HL-60/S4 (cell line): ENCODE measurements at regions not wholly inside any gene's neighbourhood (a gene's known extent, or its start where the extent isn't known, plus 50 kb on each side); places are given as distances from the start of the nearest gene placed in this dataset.

ENCODE experiments used
- in situ Hi-C: fragments of 300-500 bp; cut with MboI; formaldehyde crosslinking; loops from 2 replicates; pipeline ENCODE4 v1.14.3; 2022; ENCODE audit warnings: low sequenced_read_pairs

DNA sequence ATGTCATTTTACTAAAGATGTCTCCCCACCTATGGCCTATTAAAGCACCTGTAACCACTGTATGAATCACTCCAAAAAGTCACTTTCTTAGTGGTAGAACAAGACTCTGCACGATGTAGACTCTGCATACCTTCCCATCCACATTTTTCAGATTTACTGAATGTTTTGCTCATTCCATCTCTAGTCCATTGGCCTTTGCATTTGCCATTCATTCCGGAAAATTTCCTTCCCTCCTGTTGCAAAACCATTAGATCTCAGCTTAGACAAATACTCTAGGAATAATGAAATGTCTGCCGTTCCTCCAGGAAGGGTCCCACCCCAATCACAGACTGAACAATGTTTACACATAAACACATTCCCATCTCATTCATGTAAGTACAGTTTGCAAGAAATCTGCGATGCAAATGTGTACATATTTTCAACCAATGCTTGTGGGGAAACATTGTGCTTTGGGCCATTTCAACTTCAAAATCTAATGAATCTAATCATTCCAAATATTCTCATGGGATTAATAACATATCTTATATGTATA, 146.3 kb upstream of the XYLT1 start:
- in situ Hi-C loops = no loop called here

DNA sequence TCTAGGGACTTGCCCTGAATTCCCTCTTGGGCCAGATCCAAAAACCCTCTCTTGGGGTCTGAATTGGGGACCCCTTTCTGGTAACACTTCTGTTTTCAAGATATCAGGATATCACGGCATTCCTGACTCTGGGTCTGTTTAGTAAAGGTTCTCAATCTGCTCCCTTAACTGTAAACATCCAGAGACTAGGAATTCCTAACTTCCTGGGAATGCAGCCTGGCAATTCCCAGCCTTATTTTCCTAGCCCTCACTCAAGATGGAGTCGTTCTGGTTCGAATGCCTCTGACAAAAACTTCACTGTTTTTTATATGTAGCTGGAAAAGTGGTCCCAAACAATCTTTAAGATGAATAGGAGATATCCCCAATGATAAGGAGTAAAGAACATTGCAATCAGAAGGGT, 141.6 kb upstream of the XYLT1 start:
- in situ Hi-C loops = no loop called here

DNA sequence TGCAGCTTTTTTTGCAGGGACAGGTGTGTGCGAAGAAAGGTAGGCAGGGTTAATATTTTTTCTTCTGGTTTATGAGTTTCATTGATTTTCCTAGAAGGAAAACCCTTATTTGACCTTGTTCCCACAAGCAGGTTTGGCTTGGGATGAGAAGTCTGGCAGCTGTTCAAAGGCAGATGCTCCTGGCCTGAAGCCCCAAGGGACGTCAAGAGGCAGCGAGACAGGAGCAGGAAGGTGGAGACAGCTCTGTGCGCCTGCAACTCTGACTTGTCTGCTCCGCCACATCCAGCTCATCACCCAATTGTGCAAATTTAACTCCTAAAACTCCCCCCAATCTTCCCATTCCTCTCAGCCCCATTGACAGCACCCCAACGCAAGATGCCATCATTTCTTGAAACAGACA, 136.8 kb upstream of the XYLT1 start:
- in situ Hi-C loops = no loop called here

DNA sequence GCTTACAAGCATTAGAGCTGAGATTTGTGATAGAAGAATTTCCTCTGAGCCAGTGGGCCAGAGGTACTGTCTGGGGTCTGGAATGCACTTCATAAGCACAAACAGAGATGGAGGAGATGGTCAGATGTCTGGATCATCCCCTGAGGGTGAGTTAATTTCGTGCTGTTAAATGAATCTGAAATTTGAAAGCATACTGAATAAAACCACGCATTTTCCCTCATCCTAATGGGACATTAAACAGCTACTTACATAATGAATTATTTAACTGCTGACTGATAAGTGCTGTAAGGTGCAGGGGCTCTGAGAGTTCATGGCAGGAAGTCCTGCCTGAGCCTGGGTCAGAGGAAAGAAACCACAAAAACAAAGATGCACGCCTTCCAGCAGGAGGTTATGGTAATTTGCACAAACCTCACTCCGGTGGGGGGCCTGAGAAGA, 136.3 kb upstream of the XYLT1 start:
- in situ Hi-C loops = no loop called here

DNA sequence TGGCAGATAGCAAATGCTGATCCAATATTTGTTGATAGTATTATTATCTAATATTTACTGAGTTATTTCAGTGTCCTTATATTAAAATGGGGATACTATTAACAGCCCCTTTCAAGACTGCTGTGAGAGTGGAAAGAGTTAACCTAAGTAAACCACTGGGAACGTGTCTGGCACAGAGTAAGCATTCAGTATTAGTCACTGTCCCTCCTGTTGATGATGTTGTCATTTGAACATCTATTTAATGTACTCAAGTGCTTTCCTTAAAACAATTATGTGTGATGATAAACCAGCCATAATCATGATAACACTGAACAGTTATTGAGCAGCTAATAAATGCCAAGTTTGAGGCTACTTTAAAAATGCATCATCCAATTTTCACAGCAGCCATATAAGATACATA, 135.7 kb upstream of the XYLT1 start:
- in situ Hi-C loops = no loop called here

DNA sequence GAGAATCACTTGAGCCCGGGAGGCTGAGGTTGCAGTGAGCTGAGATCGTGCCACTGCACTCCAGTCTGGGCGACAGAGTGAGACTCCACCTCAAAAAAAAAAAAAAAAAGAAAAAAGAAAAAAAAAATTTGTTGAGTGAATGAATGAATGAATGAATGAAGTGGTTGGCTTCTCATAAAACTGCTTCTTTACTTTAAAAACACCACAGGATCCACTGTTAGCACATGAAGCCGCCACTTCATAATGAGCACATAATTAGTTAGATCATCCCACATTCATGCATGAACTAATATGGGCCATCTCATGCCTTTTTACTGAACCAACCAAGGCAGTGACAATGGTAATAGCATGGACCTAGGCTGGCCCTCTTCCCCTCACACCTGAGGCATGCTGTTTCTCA, 135.0 kb upstream of the XYLT1 start:
- in situ Hi-C loops = no loop called here

DNA sequence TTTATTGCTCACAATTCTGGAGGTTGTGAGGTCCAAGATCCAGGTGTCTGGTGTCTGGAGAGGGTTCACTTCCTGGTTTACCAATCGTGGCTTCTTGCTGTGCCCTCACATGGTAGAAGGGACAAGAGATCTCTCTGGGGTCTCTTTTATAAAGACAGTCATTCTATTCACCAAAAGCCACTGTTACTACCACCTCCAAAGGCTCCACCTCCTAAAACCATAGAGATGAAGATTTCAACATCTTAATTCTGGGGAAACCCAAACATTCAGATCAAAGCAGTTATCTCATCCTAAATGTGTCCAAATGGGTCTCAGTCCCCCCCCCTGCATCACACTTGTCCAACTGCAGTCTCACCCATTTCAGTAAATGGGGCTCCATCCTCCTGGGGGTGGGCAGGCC, 132.9 kb upstream of the XYLT1 start:
- in situ Hi-C loops = no loop called here

DNA sequence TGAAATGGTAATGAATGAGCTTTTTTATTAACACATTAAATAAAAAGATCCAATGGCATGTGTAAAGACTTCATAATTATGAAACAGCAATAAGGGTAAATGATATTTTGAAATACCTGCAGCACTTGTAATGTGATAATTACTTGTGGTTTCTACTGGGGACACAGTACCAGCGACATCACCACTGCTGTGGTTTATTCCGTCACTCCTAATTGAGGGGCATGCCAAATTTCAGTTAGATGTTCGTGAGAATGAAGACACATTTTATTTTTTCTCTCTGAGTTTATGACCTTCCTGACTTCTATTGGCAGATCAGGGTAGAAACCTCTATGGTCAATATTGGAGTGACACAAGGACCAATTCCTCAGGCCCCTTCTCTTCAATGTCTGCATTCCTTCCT, 131.9 kb upstream of the XYLT1 start:
- in situ Hi-C loops = no loop called here

DNA sequence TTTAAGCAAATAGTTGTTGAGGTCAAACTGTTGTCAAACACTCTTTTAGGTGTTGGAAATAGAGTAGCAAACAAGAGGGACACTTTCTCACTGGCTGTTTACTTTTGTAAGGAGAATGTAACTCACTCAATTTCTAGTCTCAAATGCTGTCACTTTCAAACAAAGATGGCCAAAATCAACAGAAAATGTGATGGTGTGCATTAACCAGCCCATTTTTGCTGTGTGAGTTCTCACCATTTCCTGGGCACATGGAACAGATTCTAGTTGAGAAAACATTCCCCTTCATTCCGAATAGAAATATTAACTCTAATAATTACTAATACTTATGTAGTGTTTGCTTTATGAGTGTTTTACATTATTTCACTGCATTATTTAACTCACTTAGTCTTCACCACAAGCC, 128.2 kb upstream of the XYLT1 start:
- in situ Hi-C loops = no loop called here

DNA sequence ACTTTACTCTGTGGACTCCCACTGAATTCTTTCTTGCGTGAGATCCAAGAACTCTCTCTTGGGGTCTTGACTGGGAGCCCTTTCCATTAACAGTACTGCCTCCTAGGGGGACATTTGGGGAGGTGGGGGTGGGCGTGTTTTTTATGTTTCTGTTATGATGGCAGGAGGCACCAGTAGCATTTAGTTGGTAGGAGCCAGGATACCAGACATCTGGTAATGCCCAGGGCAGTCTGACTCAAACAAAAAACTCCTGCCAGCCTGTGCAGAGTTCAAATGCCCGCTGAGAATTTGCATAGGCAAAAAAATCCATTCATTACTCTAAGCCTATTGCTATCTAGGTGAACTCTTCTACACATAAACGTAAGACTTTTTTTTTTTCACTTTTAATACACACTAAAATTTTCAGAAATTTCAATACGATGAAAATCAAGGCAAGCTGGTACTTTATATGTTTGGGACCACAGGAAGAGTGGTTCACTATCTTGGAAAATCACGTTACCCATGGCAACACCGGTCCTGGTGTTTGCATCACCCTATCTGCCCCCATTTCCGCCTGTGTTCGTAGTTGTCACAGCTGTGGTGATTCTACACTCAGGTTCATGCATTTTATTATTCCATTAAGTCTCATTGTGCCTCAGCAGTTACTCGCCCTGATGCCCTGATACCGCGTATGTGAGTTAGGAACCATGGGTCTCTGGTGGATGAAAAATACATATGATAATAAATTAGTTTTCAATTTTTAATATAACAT, 121.1 kb upstream of the XYLT1 start:
- in situ Hi-C loops = no loop called here

DNA sequence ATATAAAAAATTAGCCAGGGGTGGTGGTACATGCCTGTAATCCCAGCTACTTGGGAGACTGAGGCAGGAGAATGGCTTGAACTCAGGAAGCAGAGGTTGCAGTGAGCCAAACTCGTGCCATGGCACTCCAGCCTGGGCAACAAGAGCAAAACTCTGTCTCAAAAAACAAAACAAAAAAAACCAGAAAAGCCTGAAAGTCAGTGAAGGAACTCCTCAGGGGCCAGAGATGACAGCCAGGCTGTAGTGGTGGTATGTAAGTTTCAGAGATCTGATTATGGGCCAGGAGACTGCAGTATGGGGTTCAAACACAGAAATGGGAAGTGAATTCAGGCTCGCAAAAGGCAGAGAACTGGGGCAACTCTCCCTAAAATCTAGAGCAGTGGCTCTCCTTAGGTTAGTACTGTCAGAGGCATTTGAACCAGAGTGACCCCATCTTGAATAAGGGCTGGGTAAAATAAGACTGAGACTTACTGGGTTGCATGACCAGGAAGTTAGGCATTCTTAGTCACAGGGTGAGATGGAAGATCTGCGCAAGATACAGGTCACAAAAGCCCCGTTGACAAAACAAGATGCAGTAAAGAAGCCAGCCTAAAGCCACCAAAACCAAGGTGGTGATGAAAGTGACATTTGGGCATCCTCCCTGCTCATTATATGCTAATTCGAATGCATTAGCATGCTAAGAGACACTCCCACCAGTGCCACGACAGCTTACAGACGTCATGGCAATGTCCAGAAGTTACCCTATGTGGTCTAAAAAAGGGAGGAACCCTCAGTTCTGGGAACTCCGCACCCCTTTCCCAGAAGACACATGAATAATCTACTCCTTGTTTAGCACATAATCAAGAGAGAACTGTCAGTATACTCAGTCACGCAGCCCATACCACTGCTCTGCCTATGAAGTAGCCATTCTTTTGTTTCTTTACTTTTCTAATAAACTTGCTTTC, 120.2 kb upstream of the XYLT1 start:
- in situ Hi-C loops = no loop called here

DNA sequence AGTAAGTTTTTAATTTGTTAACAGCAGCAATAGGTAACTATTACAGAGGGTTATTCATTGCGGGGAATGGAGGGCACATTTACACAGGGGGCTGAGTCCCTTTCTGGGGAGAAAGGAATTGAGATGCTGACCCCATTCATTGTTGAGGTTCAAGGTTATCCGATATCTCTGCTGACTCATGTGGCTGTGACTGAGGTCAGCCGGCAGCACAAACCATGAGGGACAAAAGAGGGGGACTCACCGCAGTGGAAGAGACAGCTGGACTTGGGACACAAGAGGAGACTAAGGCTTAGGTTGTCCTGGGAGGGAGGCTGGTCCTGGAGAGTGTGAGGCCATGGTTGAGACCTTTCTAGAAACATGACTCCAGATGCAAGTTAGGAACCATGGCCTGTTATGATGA, 119.1 kb upstream of the XYLT1 start:
- in situ Hi-C loops = no loop called here

DNA sequence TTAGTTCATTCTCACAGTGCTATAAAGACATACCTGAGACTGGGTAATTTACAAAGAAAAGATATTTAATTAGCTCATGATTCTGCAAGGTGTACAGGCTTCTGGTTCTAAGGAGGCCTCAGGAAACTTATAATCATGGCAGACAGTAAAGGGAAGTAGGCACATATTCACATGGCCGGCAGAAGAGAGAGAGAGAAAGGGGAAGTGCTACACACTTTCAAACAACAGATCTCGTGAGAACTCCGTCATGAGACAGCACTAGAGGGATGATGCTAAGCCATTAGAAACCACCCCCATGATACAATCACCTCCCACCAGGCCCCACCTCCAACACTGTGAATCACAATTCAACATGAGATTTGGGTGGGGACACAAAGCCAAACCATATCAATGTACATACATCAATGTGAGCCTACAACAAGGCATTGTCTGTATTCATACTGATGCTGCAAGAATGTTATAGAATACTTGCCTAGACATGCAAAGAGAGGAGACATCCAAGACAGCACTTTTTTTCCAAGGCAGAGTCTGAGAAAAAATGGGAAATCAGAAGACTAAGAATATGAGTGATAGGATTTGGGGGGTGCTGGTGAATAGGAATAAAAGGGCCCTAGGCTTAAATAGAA, 114.8 kb upstream of the XYLT1 start:
- in situ Hi-C loops = no loop called here

DNA sequence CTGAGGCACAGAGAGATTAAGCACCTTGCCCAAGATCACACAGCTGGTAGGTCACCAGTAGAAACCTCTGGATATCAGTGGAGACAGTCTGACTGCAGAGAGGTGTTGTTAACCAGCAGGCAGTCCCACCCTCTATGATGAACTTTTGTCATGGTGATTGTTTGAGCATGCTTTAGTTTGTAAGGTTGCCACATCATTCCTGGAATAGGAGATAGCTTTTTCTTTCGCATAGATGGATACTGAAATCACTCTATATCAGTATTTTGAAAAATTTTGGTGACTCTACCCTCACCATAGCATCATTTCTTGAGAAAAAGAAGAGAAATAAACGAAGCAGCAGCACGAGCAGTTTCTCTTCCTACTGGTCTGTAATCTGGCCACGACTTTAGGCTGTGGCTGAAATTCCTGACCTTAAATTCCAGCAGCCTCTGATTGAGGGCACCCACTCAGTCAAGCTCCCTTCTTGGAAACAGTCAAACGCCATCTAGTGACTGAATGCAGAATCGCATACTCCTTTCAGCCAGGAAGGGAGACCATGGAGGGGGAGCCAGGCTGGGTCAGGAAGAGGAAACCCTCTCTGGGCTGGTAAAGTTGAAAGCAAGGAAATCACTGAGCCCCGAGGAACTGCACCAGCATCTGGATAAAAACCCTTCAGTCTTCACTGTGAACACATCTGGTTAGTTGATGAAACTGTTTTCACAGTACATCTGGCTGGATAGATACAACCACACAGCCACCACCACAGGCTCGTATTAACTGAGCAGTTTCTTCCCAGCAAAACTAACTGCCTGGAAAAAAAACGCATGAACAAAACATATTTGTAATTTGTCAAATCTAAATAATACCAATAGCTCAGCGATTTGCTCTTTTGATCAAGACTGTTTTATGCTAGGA, 108.5 kb upstream of the XYLT1 start:
- in situ Hi-C loops = no loop called here

DNA sequence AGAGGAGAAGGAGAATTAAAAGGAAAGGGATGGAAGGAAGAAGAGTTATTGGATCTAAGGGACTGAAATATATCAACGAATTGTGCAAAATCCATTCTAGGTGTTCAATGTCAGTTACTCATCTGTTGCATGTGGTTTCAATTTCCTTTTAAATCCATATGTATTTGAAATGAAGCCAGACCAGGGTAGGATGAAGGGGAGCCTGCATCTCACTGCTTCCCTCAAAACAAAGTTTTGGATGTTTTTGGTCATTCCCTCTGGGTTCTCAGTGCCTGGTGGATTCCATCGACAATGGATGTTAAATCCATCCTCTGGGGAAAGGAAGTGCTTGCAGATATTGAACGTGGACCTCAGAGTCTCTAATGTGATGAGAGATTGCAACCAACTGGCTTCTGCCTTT, 103.5 kb upstream of the XYLT1 start:
- in situ Hi-C loops = no loop called here

DNA sequence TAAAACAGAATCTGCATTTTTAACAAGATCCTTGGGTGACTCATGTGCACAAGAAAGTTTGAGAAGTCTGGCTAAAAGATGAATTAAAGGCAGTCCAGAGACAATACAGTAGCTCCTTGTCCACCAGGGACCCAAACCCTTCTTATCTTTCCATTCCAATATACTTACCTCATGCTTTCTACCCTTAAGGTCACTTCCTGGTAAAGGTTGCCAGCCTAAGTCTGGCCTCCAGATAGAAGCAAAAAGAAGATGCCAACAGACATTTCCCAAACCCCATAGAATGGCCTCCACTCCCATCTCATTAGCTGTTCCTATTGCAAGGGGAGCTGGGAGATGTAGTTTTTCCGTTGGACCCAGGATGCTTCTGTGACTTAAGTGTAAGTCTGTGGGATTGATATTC, 101.4 kb upstream of the XYLT1 start:
- in situ Hi-C loops = no loop called here

DNA sequence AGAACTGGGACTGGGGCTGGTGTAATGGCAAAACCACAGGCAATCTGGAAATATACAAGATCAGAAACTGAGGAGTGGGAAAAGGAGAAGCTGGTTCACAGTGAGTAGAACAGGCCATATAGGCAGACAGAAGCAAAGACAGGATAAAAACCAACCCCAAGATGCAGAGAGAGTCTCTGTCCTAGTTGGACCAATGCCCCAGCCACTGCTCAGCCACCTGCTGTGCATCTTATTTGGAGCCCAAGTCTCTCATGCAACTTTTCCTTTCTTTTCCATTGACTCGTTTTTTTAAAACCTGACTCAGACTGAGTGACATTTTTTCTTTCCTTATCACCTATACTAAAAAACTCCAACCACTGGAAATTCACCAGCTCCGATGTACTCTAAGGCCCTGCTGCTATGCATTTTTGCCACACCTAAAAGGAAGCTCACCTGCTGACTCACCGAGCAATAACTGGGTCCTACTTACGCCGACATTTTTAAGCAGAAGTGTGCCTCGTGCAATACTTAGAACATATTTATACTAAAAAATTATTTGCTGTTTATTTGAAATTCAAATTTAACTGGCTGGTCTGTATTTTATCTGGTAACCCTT, 100.8 kb upstream of the XYLT1 start:
- in situ Hi-C loops = no loop called here

DNA sequence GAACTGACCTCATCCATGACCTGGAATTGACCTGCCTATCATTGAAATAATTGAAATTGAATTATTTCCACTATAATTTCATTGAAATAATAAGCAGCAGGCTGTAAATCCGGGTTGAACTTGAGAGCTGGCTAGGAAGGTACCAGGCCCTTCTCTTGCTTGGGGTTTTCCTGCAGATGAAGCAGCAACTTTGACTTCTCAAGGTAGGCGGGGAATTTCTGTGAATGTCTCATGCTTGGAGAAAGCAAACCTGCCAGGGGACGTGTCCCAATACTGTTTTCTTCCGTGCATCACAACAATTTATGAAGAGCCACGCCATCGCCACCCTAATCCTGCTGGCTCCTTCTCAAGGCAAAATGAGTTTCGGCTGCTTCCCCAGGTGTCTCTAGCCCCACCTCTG, 97.5 kb upstream of the XYLT1 start:
- in situ Hi-C loops = no loop called here

DNA sequence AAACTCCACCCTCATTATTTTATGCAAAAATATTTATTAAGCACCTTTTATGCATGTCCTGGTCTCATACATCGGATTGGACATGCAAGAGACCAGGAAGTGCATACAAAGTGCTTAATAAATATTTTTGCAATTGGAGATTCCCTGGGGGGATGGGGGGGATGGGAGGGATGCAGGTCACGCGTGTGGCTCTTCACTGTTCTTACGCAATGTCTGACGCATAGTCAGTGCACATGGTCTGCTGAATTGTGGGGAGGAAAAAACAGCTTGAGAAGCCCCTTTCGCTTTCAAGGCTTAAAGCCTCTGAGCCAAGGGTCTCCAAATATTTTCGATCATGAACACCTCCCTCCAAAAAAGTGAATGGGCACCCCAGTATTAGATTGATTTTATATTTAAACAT, 96.7 kb upstream of the XYLT1 start:
- in situ Hi-C loops = no loop called here
